ENCODE measurements at regions not wholly inside any gene's neighbourhood (a gene's known extent, or its start where the extent isn't known, plus 50 kb on each side); places are given as distances from the start of the nearest gene placed in this dataset.

DNA sequence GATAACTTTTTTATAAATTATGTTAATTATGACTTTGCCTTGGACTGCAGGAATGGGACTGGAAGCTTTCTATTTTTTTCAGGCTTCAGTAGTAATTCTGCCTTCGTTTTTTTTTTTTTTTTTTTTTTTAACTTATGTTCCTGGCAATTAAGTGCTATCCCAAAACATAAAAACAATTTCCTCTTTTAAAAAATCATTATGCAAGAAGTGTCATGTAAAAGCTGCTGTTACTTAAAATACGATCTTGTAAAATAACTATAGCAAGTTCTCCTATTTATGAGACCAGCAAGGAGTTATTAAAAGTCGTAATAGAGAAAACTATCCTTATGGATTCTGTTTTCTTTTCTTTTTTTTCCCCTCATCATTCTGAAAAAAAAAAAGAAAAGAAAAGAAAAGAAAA is 106.6 kb upstream of the FOXN2 start:
- Histone ChIP-seq H2AFZ (ENCODE audit: low read depth, low read length) (no peak overlapping the region), H3K4ac (ENCODE audit: low read depth in 1 of 2, low read length in 2 of 2) (no peak overlapping the region), H3K4me3 (ENCODE audit: insufficient read depth in 1 of 2, low read depth in 1 of 2, low read length in 2 of 2) (no peak overlapping the region), H3K18ac (ENCODE audit: low read depth in 1 of 2, low read length in 2 of 2) (no peak overlapping the region), H3K27ac (ENCODE audit: low read length, poor library complexity, severe bottlenecking) (no peak overlapping the region), H2BK12ac (ENCODE audit: low read length in 2 of 2) (no peak overlapping the region), H3K4me1 (ENCODE audit: control insufficient read depth, insufficient read depth, low read depth, low read length) (no peaks in the 10 kb centered on the region), H3K79me1 (replicated peaks; ENCODE audit: low read length, poor library complexity, severe bottlenecking) (no peaks in the 10 kb centered on the region), H3K9me3 (ENCODE audit: control insufficient read depth, low read length) (no peaks in the 10 kb centered on the region), H4K8ac (ENCODE audit: low read length) (no peak overlapping the region), H3K23ac (ENCODE audit: low read length in 2 of 2) (no peak overlapping the region), H4K91ac (ENCODE audit: low read length) (no peak overlapping the region), H3K4me2 (ENCODE audit: low read length, poor library complexity, severe bottlenecking) (no peak overlapping the region), H2AK5ac (ENCODE audit: low read length, severe bottlenecking) (no peak overlapping the region), H2BK120ac (ENCODE audit: low read depth, low read length) (no peak overlapping the region), H2BK15ac (ENCODE audit: low read depth, poor library complexity, severe bottlenecking) (no peak overlapping the region), H3K27me3 (ENCODE audit: control insufficient read depth in 1 of 2, insufficient read depth in 1 of 2, low read length in 2 of 2) (no peaks in the 10 kb centered on the region), H3K36me3 (ENCODE audit: control insufficient read depth in 1 of 2, insufficient read depth in 2 of 2, low read depth in 1 of 2, low read length in 2 of 2) (no peaks in the 10 kb centered on the region), H3K14ac (ENCODE audit: low read length in 2 of 2) (no peak overlapping the region), H2BK5ac (ENCODE audit: low read depth, low read length, poor library complexity, severe bottlenecking) (no peak overlapping the region), H3K9ac (ENCODE audit: low read length) (no peak overlapping the region)
- WGBS = no CpG with 5 or more reads among the region's 3 CpGs
- no peak for DNase-seq

DNA sequence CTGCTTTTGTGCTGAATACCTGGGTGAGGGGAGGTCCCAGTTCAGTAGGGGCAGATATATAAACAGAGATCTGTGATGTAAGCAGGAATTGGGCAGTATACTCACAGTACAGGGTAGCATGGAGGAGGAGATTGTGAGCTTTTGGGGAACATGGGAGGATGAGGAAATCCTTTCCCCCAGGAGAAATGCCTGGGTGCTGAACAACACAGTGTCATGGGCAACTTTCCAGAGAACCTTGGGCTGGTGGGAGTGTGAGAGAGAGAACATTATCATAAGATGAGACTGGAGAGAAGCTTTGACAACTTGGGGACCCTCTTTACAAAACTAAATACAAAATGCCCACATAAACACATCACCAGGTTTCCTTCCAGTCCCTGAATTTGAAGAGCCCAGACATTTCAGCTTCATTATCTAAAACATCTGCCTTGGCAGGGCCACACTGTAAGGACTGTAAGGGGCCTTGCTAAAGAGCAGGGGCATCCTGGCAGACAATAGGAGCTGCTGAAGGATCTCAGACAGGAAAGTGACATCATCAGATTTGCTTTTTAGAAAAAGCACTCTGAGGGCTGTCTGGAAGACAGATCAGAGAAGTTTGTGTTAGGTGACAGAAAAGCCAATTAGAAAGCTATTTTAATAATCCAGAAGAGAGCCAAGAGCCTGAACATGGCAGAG is 105.1 kb upstream of the FOXN2 start:
- no peaks in the 10 kb centered on the region for H3K36me3 ChIP-seq (ENCODE audit: control insufficient read depth in 1 of 2, insufficient read depth in 2 of 2, low read depth in 1 of 2, low read length in 2 of 2)
- H2BK15ac ChIP-seq (ENCODE audit: low read depth, poor library complexity, severe bottlenecking) = no peak overlapping the region
- H3K4me3 ChIP-seq (ENCODE audit: insufficient read depth in 1 of 2, low read depth in 1 of 2, low read length in 2 of 2) = no peak overlapping the region
- DNase-seq = peak; percentile 18
- no peak overlapping the region for H2BK12ac ChIP-seq (ENCODE audit: low read length in 2 of 2)
- H4K8ac ChIP-seq (ENCODE audit: low read length) = no peak overlapping the region
- H3K9ac ChIP-seq (ENCODE audit: low read length) = no peak overlapping the region
- no peak overlapping the region for H2AFZ ChIP-seq (ENCODE audit: low read depth, low read length)
- H3K27ac ChIP-seq (ENCODE audit: low read length, poor library complexity, severe bottlenecking) = no peak overlapping the region
- H2BK120ac ChIP-seq (ENCODE audit: low read depth, low read length) = no peak overlapping the region
- no peak overlapping the region for H3K4ac ChIP-seq (ENCODE audit: low read depth in 1 of 2, low read length in 2 of 2)
- no peak overlapping the region for H4K91ac ChIP-seq (ENCODE audit: low read length)
- H2BK5ac ChIP-seq (ENCODE audit: low read depth, low read length, poor library complexity, severe bottlenecking) = no peak overlapping the region
- no peaks in the 10 kb centered on the region for H3K79me1 ChIP-seq (replicated peaks; ENCODE audit: low read length, poor library complexity, severe bottlenecking)
- no peaks in the 10 kb centered on the region for H3K4me1 ChIP-seq (ENCODE audit: control insufficient read depth, insufficient read depth, low read depth, low read length)
- no peak overlapping the region for H3K23ac ChIP-seq (ENCODE audit: low read length in 2 of 2)
- no peaks in the 10 kb centered on the region for H3K9me3 ChIP-seq (ENCODE audit: control insufficient read depth, low read length)
- no peak overlapping the region for H3K18ac ChIP-seq (ENCODE audit: low read depth in 1 of 2, low read length in 2 of 2)
- H3K14ac ChIP-seq (ENCODE audit: low read length in 2 of 2) = peak overlapping the region in 1 of 2 experiments; percentile 38
- H2AK5ac ChIP-seq (ENCODE audit: low read length, severe bottlenecking) = no peak overlapping the region
- H3K4me2 ChIP-seq (ENCODE audit: low read length, poor library complexity, severe bottlenecking) = no peak overlapping the region
- H3K27me3 ChIP-seq (ENCODE audit: control insufficient read depth in 1 of 2, insufficient read depth in 1 of 2, low read length in 2 of 2) = no peaks in the 10 kb centered on the region

DNA sequence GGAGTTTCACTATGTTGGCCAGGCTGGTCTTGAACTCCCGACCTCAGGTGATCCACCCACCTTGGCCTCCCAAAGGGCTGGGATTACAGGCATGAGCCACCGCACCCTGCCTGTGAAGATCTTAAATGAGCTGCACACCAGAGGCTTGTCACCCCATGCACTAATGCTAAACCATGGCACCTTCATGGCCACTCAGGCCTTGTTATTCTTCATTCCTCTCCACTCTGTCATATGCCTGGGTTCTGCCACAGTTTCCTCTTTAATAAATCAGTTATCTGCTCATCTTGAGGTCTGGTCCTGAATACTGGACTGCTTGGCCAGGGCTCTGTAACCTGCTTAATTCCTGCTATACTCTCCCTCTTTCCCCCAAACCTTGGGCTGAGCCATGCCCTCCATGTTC is 104.3 kb upstream of the FOXN2 start:
- H3K79me1 ChIP-seq (replicated peaks; ENCODE audit: low read length, poor library complexity, severe bottlenecking) = no peaks in the 10 kb centered on the region
- H2BK120ac ChIP-seq (ENCODE audit: low read depth, low read length) = no peak overlapping the region
- no peak overlapping the region for H2AK5ac ChIP-seq (ENCODE audit: low read length, severe bottlenecking)
- no peaks in the 10 kb centered on the region for H3K27me3 ChIP-seq (ENCODE audit: control insufficient read depth in 1 of 2, insufficient read depth in 1 of 2, low read length in 2 of 2)
- H3K4me1 ChIP-seq (ENCODE audit: control insufficient read depth, insufficient read depth, low read depth, low read length) = no peaks in the 10 kb centered on the region
- WGBS = 96% methylated on average over 2 of the region's 2 CpGs
- H3K9ac ChIP-seq (ENCODE audit: low read length) = no peak overlapping the region
- no peak overlapping the region for H4K91ac ChIP-seq (ENCODE audit: low read length)
- no peak overlapping the region for H3K14ac ChIP-seq (ENCODE audit: low read length in 2 of 2)
- H4K8ac ChIP-seq (ENCODE audit: low read length) = no peak overlapping the region
- no peaks in the 10 kb centered on the region for H3K36me3 ChIP-seq (ENCODE audit: control insufficient read depth in 1 of 2, insufficient read depth in 2 of 2, low read depth in 1 of 2, low read length in 2 of 2)
- no peak overlapping the region for H3K4me3 ChIP-seq (ENCODE audit: insufficient read depth in 1 of 2, low read depth in 1 of 2, low read length in 2 of 2)
- H3K4me2 ChIP-seq (ENCODE audit: low read length, poor library complexity, severe bottlenecking) = no peak overlapping the region
- no peak overlapping the region for H2AFZ ChIP-seq (ENCODE audit: low read depth, low read length)
- H2BK12ac ChIP-seq (ENCODE audit: low read length in 2 of 2) = no peak overlapping the region
- H2BK5ac ChIP-seq (ENCODE audit: low read depth, low read length, poor library complexity, severe bottlenecking) = no peak overlapping the region
- H3K4ac ChIP-seq (ENCODE audit: low read depth in 1 of 2, low read length in 2 of 2) = no peak overlapping the region
- no peak for DNase-seq
- no peak overlapping the region for H2BK15ac ChIP-seq (ENCODE audit: low read depth, poor library complexity, severe bottlenecking)
- H3K9me3 ChIP-seq (ENCODE audit: control insufficient read depth, low read length) = no peaks in the 10 kb centered on the region
- no peak overlapping the region for H3K23ac ChIP-seq (ENCODE audit: low read length in 2 of 2)
- no peak overlapping the region for H3K27ac ChIP-seq (ENCODE audit: low read length, poor library complexity, severe bottlenecking)
- no peak overlapping the region for H3K18ac ChIP-seq (ENCODE audit: low read depth in 1 of 2, low read length in 2 of 2)

- Histone ChIP-seq H3K9me3 (ENCODE audit: control insufficient read depth, low read length) (no peaks in the 10 kb centered on the region), H3K27me3 (ENCODE audit: control insufficient read depth in 1 of 2, insufficient read depth in 1 of 2, low read length in 2 of 2) (no peaks in the 10 kb centered on the region), H3K79me1 (replicated peaks; ENCODE audit: low read length, poor library complexity, severe bottlenecking) (no peaks in the 10 kb centered on the region), H3K14ac (ENCODE audit: low read length in 2 of 2) (no peak overlapping the region), H2BK15ac (ENCODE audit: low read depth, poor library complexity, severe bottlenecking) (no peak overlapping the region), H3K23ac (ENCODE audit: low read length in 2 of 2) (no peak overlapping the region), H3K27ac (ENCODE audit: low read length, poor library complexity, severe bottlenecking) (no peak overlapping the region), H2AFZ (ENCODE audit: low read depth, low read length) (no peak overlapping the region), H3K4me3 (ENCODE audit: insufficient read depth in 1 of 2, low read depth in 1 of 2, low read length in 2 of 2) (no peak overlapping the region), H3K9ac (ENCODE audit: low read length) (no peak overlapping the region), H2AK5ac (ENCODE audit: low read length, severe bottlenecking) (no peak overlapping the region), H3K36me3 (ENCODE audit: control insufficient read depth in 1 of 2, insufficient read depth in 2 of 2, low read depth in 1 of 2, low read length in 2 of 2) (no peaks in the 10 kb centered on the region), H3K4ac (ENCODE audit: low read depth in 1 of 2, low read length in 2 of 2) (no peak overlapping the region), H4K8ac (ENCODE audit: low read length) (no peak overlapping the region), H2BK120ac (ENCODE audit: low read depth, low read length) (no peak overlapping the region), H4K91ac (ENCODE audit: low read length) (no peak overlapping the region), H3K4me1 (ENCODE audit: control insufficient read depth, insufficient read depth, low read depth, low read length) (no peaks in the 10 kb centered on the region), H2BK12ac (ENCODE audit: low read length in 2 of 2) (no peak overlapping the region), H2BK5ac (ENCODE audit: low read depth, low read length, poor library complexity, severe bottlenecking) (no peak overlapping the region), H3K18ac (ENCODE audit: low read depth in 1 of 2, low read length in 2 of 2) (no peak overlapping the region), H3K4me2 (ENCODE audit: low read length, poor library complexity, severe bottlenecking) (no peak overlapping the region)
- no peak for DNase-seq
- WGBS = 69% methylated on average over 3 of the region's 3 CpGs
Observed at GRCh38 chr2:48213646-48214045, 100.8 kb upstream of the FOXN2 start.

All from mesenchymal stem cell (in vitro differentiated cells and primary cell).